ENCODE measurements at regions not wholly inside any gene's neighbourhood (a gene's known extent, or its start where the extent isn't known, plus 50 kb on each side); places are given as distances from the start of the nearest gene placed in this dataset.

- WGBS, 5 donors = 45 to 63% (median 59%) methylated on average over 1 of the region's 1 CpG
- H3K36me3 ChIP-seq = no peaks in the 10 kb centered on the region
- H3K9me3 ChIP-seq = no peaks in the 10 kb centered on the region
- TF ChIP-seq POLR2A (IDR thresholded peaks at IDR 0.05) (no peak), CTCF (IDR thresholded peaks at IDR 0.05 in 8 of 11, conservative IDR thresholded peaks at IDR 0.05 in 3 of 11) (no peak), POLR2AphosphoS5 (IDR thresholded peaks at IDR 0.05) (no peak)
- intact Hi-C loops (cut with DNase I; ENCODE audit: low total_unique reads) = no loop called here
- no peak for DNase-seq
- no peaks in the 10 kb centered on the region for H3K4me1 ChIP-seq
- H3K4me3 ChIP-seq = no peak overlapping the region
- no peak overlapping the region for H3K27ac ChIP-seq
- no peaks in the 10 kb centered on the region for H3K27me3 ChIP-seq (replicated peaks in 1 of 7)
Measured at GRCh38 chr2:137870682-137871081, 93.6 kb upstream of the HNMT start.

GRCh38 chr2:137872577-137872976, 91.7 kb upstream of the HNMT start:
- TF ChIP-seq POLR2AphosphoS5 (IDR thresholded peaks at IDR 0.05) (no peak), POLR2A (IDR thresholded peaks at IDR 0.05) (no peak), CTCF (IDR thresholded peaks at IDR 0.05 in 8 of 11, conservative IDR thresholded peaks at IDR 0.05 in 3 of 11) (no peak)
- Histone ChIP-seq H3K9me3 (no peaks in the 10 kb centered on the region), H3K4me3 (no peak overlapping the region), H3K27ac (no peak overlapping the region), H3K4me1 (no peaks in the 10 kb centered on the region), H3K27me3 (replicated peaks in 1 of 7) (no peaks in the 10 kb centered on the region), H3K36me3 (no peaks in the 10 kb centered on the region)
- WGBS, 5 donors = 83 to 90% (median 89%) methylated on average over 4 of the region's 4 CpGs
- intact Hi-C loops (cut with DNase I; ENCODE audit: low total_unique reads) = no loop called here
- no peak for DNase-seq

- intact Hi-C loops (cut with DNase I; ENCODE audit: low total_unique reads) = no loop called here
- no peaks in the 10 kb centered on the region for H3K27me3 ChIP-seq (replicated peaks in 1 of 7)
- no peaks in the 10 kb centered on the region for H3K9me3 ChIP-seq
- 17 to 23% (median 18%) methylated on average over 5 of the region's 5 CpGs for WGBS, 5 donors
- no peaks in the 10 kb centered on the region for H3K36me3 ChIP-seq
- no peak overlapping the region for H3K27ac ChIP-seq
- TF ChIP-seq CTCF (IDR thresholded peaks at IDR 0.05 in 8 of 11, conservative IDR thresholded peaks at IDR 0.05 in 3 of 11) (no peak), POLR2A (IDR thresholded peaks at IDR 0.05) (no peak), POLR2AphosphoS5 (IDR thresholded peaks at IDR 0.05) (no peak)
- no peaks in the 10 kb centered on the region for H3K4me1 ChIP-seq
- H3K4me3 ChIP-seq = no peak overlapping the region
- no peak for DNase-seq
Measured at GRCh38 chr2:137873536-137874244, 90.6 kb upstream of the HNMT start.

GRCh38 chr2:137879121-137879520, 85.2 kb upstream of the HNMT start:
- Histone ChIP-seq H3K9me3 (no peaks in the 10 kb centered on the region), H3K27ac (no peak overlapping the region), H3K4me3 (no peak overlapping the region), H3K27me3 (replicated peaks in 1 of 7) (no peaks in the 10 kb centered on the region), H3K36me3 (no peaks in the 10 kb centered on the region), H3K4me1 (no peaks in the 10 kb centered on the region)
- 88 to 100% (median 91%) methylated on average over 1 of the region's 1 CpG for WGBS, 5 donors
- intact Hi-C loops (cut with DNase I; ENCODE audit: low total_unique reads) = no loop called here
- no peak for DNase-seq
- no peak for TF ChIP-seq POLR2A (IDR thresholded peaks at IDR 0.05)
- TF ChIP-seq CTCF (IDR thresholded peaks at IDR 0.05 in 8 of 11, conservative IDR thresholded peaks at IDR 0.05 in 3 of 11) = no peak
- TF ChIP-seq POLR2AphosphoS5 (IDR thresholded peaks at IDR 0.05) = no peak
